NCI-H2196 treated with DMSO at 0.1 percent for 48 hours (cell line): ENCODE measurements at regions not wholly inside any gene's neighbourhood (a gene's known extent, or its start where the extent isn't known, plus 50 kb on each side); places are given as distances from the start of the nearest gene placed in this dataset.
A peak's percentile ranks its signal among the peaks of the same experiment; 100 is the strongest.
"Not testable (repeated sequence)": the region's sequence is repeated elsewhere in the genome, so short reads cannot be mapped to it uniquely, and the experiment has no call there.

Source experiments
- DNase-seq: peaks from one replicate; lab custom pipeline; 2025; ENCODE audit not compliant: unreplicated experiment; lab: John Stamatoyannopoulos, UW

DNA sequence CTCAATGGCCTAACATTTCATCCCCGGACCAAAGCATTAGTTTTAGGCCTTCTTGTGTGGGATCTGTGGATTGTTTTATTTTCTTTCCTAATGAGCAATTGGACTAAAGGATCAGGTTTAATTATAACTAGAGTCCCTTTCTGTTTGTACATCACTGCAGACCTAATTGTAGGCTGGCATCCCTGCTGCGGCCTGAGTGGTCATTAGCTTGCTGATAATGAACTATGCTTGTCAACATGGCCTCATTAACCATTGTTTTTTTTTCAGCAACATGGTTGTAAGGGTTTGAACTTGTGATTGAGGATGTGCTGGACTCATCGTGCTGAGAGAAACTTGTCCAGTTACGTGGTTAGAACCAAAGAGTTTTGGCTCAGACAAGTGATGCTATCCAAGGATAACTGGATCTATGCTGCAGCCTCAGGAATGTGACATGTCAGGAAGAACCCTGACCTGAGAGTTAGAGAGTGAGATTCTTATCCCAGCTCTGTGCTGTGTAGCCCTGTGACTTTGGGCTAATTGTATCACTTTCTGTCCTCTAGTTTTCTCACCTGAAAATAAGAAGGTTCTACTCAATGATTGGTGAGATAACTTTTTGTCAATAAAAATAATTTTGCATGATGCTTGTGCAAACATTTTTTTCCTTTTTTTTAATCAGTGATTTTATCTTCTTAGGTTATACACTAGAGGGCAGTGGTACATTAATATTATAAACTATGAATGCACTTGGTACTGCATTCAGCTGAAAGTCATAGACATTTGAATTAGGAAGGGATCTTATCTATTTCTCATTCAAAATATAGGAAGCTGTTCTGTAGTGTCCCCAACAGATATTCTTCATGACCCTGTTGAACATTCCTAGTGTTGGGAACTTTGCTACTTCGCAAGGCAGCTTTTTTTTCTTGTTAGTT lies 140.9 kb downstream of the RNF144B start:
- peak; percentile 26 for DNase-seq

DNA sequence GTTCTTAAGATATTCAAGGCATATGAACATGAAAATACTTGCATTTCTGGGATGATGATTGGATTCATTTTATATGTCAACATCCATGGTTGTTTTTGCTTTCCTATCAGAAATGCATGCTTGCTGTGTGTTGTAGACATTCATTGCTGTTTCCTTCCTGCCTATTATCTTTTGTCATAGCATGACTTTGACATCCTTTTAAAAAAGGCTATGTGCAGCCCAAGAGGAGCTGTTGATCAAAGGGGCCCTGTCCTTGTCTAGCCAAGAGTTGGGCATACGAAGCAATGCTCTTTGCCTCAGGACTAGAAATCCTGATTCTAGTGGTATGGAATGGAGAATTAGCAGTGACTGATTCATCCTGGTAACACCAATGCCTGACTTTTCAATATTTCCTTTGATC lies 143.1 kb downstream of the RNF144B start:
- no peak for DNase-seq

DNA sequence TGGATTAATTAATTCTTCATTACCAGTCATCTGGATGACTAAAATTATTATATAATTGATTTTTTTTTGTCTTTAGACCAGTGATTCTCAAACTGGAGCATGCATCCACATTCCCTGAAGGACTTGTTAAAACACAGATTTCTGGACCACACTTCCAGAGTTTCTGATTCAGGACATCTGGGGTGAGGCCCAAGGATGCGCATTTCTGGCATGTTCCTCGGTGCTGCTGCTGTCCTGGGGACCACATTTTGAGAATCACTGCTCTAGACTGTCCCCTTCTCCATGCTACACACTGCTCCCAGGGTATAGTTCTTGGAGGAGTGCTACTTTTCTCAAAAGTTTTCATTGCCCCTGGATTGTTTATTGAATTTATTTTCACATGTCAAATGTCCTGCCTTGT lies 145.0 kb downstream of the RNF144B start:
- DNase-seq = no peak

DNA sequence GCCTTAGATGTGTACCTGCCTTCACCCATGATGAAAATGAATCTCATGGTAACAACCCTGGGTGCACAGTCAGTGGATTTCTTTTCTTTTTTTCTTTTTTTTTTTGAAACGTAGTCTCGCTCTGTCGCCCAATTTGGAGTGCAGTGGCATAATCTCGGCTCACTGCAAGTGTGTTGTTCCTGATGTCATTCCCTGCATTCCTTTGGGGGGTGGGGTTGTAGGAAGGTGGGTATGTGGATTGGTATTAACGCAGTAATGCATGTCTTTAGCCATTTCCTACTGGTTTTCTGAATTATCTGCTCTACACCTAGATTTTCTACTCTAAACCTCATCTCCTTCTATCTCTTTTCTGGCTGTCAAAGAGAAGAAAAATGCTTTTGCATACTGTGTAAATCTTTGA lies 146.6 kb downstream of the RNF144B start:
- DNase-seq = no peak

DNA sequence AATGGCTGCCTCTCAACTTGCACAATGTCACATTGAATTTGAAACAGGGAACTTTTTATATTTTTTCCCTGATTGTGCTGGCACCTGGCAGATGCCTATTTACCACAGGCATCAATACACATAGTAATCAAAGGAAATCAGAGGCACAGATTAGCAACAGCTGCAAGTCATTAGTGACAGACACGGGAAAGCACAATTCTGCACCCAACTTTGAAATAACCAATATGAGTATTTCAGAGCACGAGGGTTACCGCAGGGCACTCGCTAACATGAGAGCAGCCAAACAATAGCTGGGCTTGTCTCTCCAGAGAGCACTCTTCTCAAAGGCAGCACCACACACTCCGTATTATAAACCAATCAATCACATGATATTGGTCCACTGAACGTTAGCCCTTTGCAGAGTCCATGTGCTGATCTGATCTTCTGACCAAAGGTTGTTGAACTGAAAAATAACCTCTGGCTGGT lies 149.5 kb downstream of the RNF144B start:
- no peak for DNase-seq

DNA sequence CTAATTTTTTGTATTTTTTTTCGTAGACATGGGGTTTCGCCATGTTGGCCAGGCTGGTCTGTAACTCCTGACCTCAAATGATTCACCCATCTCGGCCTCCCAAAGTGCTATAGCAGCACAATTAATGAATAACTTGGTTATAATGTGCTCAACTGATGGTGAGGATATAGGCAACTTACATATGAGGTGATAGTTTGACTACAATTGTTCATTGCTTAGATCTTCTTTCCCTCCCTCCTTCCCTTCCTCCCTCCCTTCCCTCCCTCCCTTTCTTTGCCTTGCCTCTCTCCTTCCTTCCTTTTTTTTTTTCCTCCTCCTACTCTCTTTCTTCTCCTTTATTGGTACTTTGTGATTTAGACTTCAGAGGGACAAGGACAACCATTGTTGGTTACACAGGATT lies 151.2 kb downstream of the RNF144B start:
- DNase-seq = no peak

DNA sequence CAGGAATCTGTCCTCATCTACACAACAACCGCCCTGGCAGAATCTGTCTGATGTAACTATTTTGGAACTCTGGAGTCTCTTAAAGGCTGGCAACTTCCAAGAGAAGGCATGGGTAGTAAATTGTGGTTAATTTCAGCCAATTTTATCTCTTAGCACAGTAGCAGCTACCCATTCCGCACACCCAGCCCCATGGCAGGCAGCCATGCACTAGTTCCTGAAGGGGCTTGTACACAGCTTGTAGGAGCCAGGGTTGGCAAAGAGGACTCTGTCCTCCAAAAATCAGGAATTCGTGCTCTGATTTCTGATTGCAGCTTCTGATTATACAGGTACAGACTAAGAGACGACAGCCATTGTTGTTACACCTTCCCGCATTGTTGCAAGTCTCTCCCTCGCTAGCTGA lies 155.9 kb downstream of the RNF144B start:
- DNase-seq = no peak

DNA sequence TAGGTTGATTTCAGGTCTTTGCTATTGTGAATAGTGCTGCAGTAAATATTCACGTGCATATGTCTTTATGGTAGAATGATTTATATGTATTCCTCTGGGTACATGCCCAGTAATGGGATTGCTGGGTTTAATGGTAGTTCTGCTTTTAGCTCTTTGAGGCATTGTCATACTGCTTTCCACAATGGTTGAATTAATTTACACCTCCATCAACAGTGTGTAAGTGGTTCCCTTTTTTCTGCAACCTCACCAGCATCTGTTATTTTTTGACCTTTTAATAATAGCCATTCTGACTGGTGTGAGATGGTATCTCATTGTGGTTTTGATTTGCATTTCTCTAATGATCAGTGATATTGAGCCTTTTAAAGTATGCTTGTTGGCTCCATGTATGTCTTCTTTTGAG lies 158.0 kb downstream of the RNF144B start:
- DNase-seq = not testable (repeated sequence)

DNA sequence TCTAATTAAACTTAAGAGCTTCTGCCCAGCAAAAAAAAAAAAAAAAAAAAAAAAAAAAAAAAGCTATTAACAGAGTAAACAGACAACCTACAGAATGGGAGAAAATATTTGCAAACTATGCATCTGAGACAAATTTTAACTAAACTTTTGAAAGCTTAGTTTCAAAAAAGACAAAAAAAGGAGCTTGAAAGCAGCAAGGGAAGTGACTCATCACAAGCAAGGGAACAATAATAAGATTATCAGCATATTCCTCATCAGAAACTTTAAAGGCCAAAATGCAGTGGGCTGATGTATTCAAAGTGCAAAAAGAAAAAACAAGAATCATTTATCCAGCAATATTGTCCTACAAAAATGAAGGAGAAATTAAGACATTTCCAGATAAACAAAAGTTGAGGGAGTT lies 158.6 kb downstream of the RNF144B start:
- DNase-seq = no peak

DNA sequence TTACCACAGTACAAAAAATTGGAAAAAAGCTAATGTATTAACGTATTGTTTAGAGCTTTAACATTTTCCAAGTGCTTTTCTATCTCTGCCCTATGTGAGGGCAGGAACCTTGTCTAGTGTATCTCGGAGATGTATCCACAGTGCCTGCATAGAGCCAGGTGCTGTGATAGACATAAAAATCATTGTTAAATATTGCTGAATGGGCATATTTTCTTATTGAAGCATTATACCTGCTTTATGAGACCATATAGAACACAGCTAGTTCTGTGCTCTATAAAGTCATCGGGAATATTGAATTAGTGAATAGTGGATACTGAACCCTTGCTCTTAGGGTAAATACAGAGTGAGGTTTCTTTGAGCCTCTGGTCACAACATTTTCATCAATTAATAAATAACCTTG lies 163.0 kb downstream of the RNF144B start:
- DNase-seq = no peak

DNA sequence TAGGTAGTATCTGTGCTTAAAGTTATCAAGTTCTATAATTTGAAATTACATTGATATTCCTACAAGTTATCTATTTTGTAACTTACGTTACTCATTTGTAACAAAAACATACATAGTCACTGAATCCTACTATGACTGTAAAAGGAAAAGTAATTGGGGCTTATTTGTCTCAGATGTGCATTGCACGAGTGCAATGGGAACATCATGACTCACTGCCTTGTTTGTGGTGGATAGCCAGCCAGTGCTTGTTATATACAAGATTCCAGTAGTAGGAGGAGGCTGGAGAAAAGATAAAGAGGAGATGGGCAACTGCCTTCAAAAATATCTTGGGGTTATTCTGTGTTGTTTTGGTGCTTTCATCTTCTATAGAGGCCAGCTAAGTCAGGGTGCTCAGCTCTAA lies 164.1 kb downstream of the RNF144B start:
- no peak for DNase-seq

DNA sequence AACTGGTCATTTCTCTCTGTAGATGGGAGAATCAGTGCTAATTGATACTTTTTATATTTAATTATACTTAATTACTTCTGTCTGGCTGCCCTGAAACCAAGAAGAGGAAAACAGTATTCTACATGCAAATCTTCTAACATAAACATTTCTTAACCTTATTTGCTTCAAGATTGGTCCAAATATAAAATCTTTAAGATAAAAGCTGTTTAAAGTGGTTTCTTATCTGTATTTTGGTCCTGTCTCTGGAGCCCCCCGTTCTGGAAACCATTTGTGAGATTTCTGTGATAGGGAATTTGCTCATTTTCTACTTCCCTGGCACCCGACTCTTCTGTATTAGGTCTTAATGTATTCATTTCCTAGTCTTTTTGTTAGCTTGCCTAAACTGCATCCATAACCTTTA lies 168.6 kb downstream of the RNF144B start:
- no peak for DNase-seq

DNA sequence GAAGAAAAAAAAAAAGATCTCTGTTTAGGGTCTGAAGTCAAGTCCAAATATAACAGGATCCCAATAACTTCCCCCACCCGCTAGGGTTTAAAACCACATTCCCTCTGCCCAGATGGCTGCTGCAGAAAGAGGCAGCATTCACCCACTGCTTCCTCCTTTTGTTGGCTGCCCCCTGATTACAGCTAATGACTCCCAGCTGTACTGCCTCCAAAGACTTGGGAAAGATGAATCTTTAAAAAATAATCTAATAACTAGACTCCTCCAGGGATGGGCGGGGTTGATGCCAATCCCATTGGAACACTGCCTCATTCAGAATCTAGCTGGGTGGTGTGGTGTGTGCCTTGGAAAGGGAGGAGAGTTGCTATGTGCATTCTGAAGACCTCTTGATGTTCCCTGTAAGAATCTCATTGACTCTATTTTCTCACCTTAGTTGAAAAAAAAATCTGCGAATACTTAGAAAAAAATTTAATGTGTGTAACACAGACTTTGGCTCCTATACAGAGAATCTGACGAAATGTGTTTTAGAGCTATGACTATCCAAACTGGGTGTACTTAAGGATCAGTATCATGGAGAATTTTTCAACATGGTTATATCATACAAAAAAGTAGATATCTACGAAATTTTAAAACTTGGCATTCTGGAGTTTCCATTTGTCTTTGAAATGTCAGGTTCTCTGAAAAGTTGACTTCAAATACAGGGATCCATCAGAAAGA lies 174.0 kb downstream of the RNF144B start:
- DNase-seq = no peak

DNA sequence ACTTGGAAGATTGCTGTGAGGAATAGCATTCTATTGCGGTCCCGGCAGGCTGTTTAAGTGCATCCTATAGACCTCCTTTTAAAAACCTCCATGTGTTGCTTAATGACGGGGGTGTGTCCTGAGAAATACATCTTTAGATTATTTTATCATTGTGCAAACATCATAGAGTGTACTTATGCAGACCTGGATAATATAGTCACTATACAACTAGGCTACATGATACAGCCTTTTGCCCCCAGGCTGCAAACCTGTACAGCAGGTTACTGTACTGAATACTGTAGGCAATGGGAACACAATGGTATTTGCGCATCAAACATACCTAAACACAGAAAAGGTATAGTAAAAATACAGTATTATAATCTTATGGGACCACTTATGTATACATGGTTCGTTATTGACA lies 175.6 kb downstream of the RNF144B start:
- DNase-seq = no peak

DNA sequence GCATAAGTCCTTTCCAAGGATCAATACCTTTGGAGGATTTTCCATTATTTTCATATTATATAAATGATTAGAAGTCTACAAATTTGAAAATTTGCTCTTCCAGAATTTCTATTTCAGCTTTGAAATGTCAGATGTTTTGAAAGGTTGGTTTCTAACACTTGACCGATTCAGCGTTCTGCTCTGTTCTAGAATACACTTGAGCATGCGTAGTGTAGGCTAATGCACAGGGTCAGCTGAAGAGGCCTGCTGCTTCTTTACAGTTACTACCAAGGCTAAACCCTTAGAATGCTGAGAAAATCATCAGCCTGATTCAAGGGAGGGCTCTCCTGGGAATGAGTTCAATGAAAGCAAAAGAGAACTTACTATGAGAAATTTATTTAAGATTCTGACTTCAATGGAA lies 177.6 kb downstream of the RNF144B start:
- DNase-seq = no peak

DNA sequence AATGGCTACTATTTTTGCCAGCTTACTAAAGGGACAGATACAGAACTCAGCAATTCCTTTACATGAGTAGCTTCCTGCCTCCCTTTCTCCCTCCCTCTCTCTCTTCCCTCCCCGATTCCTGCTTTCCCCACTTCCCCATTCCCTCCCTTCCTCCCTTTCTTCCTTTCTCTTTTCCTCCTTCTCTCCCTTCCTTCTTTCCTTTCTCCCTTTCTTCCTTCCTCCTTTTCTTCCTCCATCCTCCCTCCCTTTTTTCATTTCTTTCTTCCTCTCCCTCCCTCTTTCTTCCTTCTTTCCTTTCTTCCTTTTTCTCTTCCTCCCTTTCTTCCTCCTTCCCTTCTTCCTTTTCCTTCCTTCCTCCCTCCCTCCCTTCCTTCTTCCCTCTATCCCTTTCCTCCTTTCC lies 178.1 kb downstream of the RNF144B start:
- DNase-seq = no peak

DNA sequence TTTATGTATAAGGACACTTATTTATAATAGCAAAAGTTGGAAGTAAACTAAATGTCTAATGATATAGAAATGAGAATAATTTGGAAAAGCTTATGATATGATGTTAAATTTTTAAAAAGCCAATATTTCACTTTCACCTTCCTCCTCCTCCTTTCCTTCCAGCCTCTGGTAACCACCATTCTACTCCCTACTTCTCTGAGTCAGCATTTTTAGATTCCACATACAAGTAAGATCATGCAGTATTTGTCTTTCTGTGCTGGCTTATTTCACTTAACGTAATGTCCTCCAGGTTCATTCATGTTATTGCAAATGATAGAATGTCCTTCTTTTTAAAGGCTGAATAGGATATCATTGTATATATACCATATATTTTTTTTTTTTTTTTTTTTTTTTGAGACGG lies 180.2 kb downstream of the RNF144B start:
- DNase-seq = no peak

DNA sequence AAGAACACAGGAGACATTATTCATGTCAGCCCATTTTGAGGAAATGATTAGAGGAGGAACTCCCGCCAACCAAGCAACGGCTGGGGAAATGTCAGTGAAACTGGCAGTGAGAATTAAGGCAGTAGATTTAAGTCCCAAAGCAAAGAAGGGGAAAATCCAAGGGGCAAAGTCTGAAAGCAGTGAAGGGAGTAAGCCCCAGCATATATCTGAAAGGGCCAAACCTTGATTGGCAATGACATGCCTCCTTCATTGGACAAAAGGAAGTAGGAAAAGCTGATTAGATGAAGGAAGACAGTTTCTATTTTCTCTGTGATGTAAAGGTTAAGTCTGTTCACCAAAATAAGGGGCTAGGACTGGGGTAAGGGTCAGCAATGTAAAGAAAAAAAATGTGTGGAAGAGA lies 190.3 kb downstream of the RNF144B start:
- DNase-seq = no peak

DNA sequence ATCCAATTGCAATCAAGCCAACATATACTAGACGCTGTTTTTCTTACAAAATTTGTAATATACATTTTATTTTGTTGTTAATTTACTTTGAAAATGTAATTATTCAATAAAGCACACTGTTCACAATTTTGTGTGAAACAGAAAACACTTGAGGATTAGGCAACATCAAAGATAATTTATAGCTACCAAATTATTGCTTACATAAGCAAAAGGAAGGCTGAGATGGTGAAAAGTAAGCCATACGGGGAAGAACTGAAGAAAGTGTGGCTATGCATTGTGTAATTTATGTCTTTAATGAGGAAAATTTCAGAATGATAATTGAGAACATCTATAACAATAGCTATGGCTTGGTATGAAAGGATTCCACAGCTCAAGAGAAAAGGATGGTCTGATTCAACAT lies 192.0 kb downstream of the RNF144B start:
- DNase-seq = no peak

DNA sequence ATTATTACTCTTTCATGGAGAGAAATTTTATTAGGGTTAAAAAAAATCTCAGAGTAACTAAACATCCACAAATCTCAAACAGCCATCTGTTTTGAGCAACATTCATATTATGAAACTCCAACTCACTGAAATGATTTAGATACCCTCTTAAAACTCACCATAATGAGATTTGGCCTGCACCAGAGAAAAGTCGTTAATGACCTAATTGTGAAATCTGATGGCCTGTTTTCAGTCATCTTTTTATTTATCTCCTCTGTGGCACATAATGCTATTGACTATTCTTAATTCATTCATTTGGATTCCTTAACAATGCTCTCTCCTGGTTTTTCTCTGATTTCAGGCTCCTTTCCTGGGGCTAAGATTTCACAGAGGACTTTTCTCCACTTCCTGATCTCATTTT lies 192.7 kb downstream of the RNF144B start:
- no peak for DNase-seq

DNA sequence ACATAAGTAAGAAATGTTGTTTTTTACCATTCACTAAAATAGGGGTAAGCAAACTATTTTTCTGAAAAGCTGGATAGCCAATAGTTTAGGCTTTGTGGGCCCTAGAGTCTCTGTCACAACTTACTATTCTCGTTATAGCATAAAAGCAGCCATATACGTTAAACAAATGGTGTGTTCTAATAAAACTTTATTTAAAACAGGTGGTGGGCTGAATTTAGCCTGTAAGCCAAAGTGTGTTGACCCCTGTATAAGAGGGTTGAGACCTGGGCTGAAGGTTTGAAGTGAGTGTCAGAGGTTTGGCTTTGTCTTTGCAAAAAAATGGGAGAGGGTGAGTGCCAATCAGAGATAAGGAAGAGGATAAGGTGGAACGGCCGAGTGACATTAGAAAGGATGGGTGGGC lies 197.2 kb downstream of the RNF144B start:
- no peak for DNase-seq

DNA sequence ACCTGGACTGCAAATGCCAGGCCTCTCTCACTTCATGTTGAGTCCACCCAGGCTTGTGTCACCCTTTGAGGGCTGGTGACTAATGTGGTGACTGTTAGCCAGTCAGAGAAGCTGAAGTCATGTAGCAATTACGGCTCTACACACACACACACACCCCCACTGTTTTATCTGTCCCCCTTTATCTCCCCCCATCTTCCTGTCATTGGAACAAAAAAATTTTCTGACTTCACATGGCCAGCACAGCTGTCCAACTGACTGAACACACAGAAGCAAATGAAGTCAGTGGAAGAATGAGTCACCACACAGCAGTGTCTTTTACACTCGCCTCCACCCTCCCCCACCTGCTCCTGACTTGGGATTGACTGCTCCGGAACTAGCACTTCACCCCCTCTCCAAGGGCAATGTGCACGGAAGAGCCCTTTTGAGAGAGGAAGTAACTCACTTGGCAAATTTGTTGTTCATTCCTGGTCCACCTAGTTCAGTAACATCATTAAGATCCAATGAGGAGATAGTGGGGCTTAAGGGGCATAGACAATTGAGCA lies 198.0 kb downstream of the RNF144B start:
- no peak for DNase-seq
